IPS-NIHi7 (cell line): ENCODE measurements at regions not wholly inside any gene's neighbourhood (a gene's known extent, or its start where the extent isn't known, plus 50 kb on each side); places are given as distances from the start of the nearest gene placed in this dataset.
"Not testable (repeated sequence)": the region's sequence is repeated elsewhere in the genome, so short reads cannot be mapped to it uniquely, and the experiment has no call there.

ENCODE experiments used
- DNase-seq: peaks from one replicate; pipeline ENCODE4 v3.0.0; 2012; ENCODE audit warnings: mixed read lengths; ENCODE audit errors: extremely low spot score

- DNase-seq = not testable (repeated sequence)
Measured at GRCh38 chr21:10366210-10366609, 155.2 kb upstream of the TPTE start.

- not testable (repeated sequence) for DNase-seq
Measured at GRCh38 chr21:10367586-10367985, 153.8 kb upstream of the TPTE start.

- not testable (repeated sequence) for DNase-seq
Measured at GRCh38 chr21:10368323-10368798, 153.0 kb upstream of the TPTE start.

- not testable (repeated sequence) for DNase-seq
Measured at GRCh38 chr21:10369289-10369688, 152.1 kb upstream of the TPTE start.

GRCh38 chr21:10377758-10378157 lies 143.6 kb upstream of the TPTE start:
- DNase-seq = not testable (repeated sequence)

- DNase-seq = not testable (repeated sequence)
Measured at GRCh38 chr21:10379816-10380215, 141.6 kb upstream of the TPTE start.

- not testable (repeated sequence) for DNase-seq
Measured at GRCh38 chr21:10381687-10382060, 139.7 kb upstream of the TPTE start.

- not testable (repeated sequence) for DNase-seq
Measured at GRCh38 chr21:10382135-10382534, 139.2 kb upstream of the TPTE start.

- not testable (repeated sequence) for DNase-seq
Measured at GRCh38 chr21:10382580-10382979, 138.8 kb upstream of the TPTE start.

- not testable (repeated sequence) for DNase-seq
Measured at GRCh38 chr21:10383571-10383970, 137.8 kb upstream of the TPTE start.

GRCh38 chr21:10384304-10384861 lies 137.0 kb upstream of the TPTE start:
- DNase-seq = not testable (repeated sequence)

- not testable (repeated sequence) for DNase-seq
Measured at GRCh38 chr21:10385202-10385601, 136.2 kb upstream of the TPTE start.

GRCh38 chr21:10385898-10386527 lies 135.4 kb upstream of the TPTE start:
- not testable (repeated sequence) for DNase-seq

GRCh38 chr21:10387692-10388450 lies 133.5 kb upstream of the TPTE start:
- DNase-seq = not testable (repeated sequence)

- not testable (repeated sequence) for DNase-seq
Measured at GRCh38 chr21:10388625-10389024, 132.8 kb upstream of the TPTE start.

GRCh38 chr21:10392301-10392700 lies 129.1 kb upstream of the TPTE start:
- not testable (repeated sequence) for DNase-seq

GRCh38 chr21:10395963-10396362 lies 125.4 kb upstream of the TPTE start:
- not testable (repeated sequence) for DNase-seq

GRCh38 chr21:10397495-10397915 lies 123.9 kb upstream of the TPTE start:
- DNase-seq = not testable (repeated sequence)

GRCh38 chr21:10398692-10399489 lies 122.5 kb upstream of the TPTE start:
- DNase-seq = not testable (repeated sequence)

- not testable (repeated sequence) for DNase-seq
Measured at GRCh38 chr21:10400622-10401361, 120.6 kb upstream of the TPTE start.

GRCh38 chr21:10402461-10402860 lies 118.9 kb upstream of the TPTE start:
- DNase-seq = not testable (repeated sequence)
